HTR-8/SVneo (cell line): ENCODE measurements at regions not wholly inside any gene's neighbourhood (a gene's known extent, or its start where the extent isn't known, plus 50 kb on each side); places are given as distances from the start of the nearest gene placed in this dataset.

Experiments used
- DNase-seq: peaks from one replicate; pipeline ENCODE4 v3.0.0; 2011; ENCODE audit warnings: low spot score, mixed read lengths; ENCODE audit not compliant: insufficient read length
- FAIRE-seq: peaks from 2 replicates; lab custom pipeline; 2011; peaks lifted over from hg19 to GRCh38; lab: Jason Lieb, UNC

GRCh38 chr17:6231886-6232731, 161.9 kb downstream of the WSCD1 start:
- FAIRE-seq (no peak), DNase-seq (peak; percentile 45)

- DNase-seq, result no peak
- no peak for FAIRE-seq
These were observed 161.3 kb downstream of the WSCD1 start for GRCh38 chr17:6231465-6231864.

GRCh38 chr17:6218333-6218732, 148.2 kb downstream of the WSCD1 start:
- DNase-seq (no peak), FAIRE-seq (no peak)

GRCh38 chr17:6215071-6216035, 145.2 kb downstream of the WSCD1 start:
- no peak for FAIRE-seq

GRCh38 chr17:6213859-6214258, 143.7 kb downstream of the WSCD1 start:
- FAIRE-seq (no peak), DNase-seq (no peak)

More at GRCh38 chr17:6215071-6216035, 145.2 kb downstream of the WSCD1 start:
- DNase-seq, result no peak

- DNase-seq, result no peak
- no peak for FAIRE-seq
These were observed 142.6 kb downstream of the WSCD1 start for GRCh38 chr17:6212766-6213165.

- no peak for FAIRE-seq
- no peak for DNase-seq
These were observed 139.7 kb downstream of the WSCD1 start for GRCh38 chr17:6209829-6210228.

- FAIRE-seq (no peak), DNase-seq (no peak)
These were observed 138.5 kb downstream of the WSCD1 start for GRCh38 chr17:6208608-6209180.

- no peak for DNase-seq
- FAIRE-seq, result no peak
These were observed 135.3 kb downstream of the WSCD1 start for GRCh38 chr17:6205525-6205924.

GRCh38 chr17:6205033-6205432, 134.9 kb downstream of the WSCD1 start:
- DNase-seq (no peak), FAIRE-seq (no peak)

GRCh38 chr17:6204203-6204722, 134.1 kb downstream of the WSCD1 start:
- FAIRE-seq, result no peak
- DNase-seq, result no peak

GRCh38 chr17:6196355-6196754, 126.2 kb downstream of the WSCD1 start:
- no peak for FAIRE-seq
- no peak for DNase-seq

- no peak for FAIRE-seq
- no peak for DNase-seq
These were observed 124.9 kb downstream of the WSCD1 start for GRCh38 chr17:6195123-6195522.

GRCh38 chr17:6191405-6192324, 121.5 kb downstream of the WSCD1 start:
- DNase-seq (no peak), FAIRE-seq (no peak)

GRCh38 chr17:6187836-6188235, 117.7 kb downstream of the WSCD1 start:
- DNase-seq (peak; percentile 31), FAIRE-seq (no peak)

- DNase-seq (no peak), FAIRE-seq (no peak)
These were observed 116.8 kb downstream of the WSCD1 start for GRCh38 chr17:6186998-6187397.

- DNase-seq (no peak), FAIRE-seq (no peak)
These were observed 114.3 kb downstream of the WSCD1 start for GRCh38 chr17:6184508-6184907.

GRCh38 chr17:6179017-6179416, 108.8 kb downstream of the WSCD1 start:
- FAIRE-seq (no peak), DNase-seq (no peak)

GRCh38 chr17:6177941-6178694, 107.9 kb downstream of the WSCD1 start:
- no peak for FAIRE-seq
- no peak for DNase-seq
